DOHH2 (cell line): ENCODE measurements at regions not wholly inside any gene's neighbourhood (a gene's known extent, or its start where the extent isn't known, plus 50 kb on each side); places are given as distances from the start of the nearest gene placed in this dataset.

Source experiments
- EZH2phosphoT487 ChIP-seq: fragments of 200-600 bp; sonication (generic); IDR thresholded peaks from 2 replicates; pipeline ENCODE4 v1.6.1; 2017; ENCODE audit warnings: borderline replicate concordance, mild to moderate bottlenecking, antibody characterized with exemption, low read length, moderate library complexity, mixed read lengths
- TF ChIP-seq, protein P1 (sequence below): fragments of 200-600 bp; sonication (generic); IDR thresholded peaks from one replicate; pipeline ENCODE4 v1.5.1; 2014; ENCODE audit warnings: antibody characterized with exemption, mild to moderate bottlenecking, low read depth, low read length; ENCODE audit not compliant: poor library complexity, severe bottlenecking

DNA sequence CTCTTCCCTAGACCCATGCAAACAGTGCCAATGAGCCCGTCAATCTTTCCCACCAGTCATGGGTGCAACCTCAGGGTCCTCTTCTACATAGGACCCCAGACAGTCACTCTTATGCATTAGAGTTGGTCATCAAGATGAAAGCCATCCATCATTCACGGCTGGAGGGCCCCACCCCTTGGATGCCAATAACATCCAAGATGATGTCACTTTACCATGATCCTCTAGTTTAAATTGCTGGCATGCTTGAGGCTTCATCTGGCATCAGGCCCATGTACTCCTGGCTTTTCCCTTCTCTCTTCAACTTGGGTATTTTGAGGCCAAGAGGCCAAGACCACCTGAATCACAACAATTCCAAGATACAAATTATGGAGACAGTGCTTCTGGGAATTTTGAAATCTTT, 91.1 kb upstream of the MAPK4 start:
- TF ChIP-seq, protein P1, sequence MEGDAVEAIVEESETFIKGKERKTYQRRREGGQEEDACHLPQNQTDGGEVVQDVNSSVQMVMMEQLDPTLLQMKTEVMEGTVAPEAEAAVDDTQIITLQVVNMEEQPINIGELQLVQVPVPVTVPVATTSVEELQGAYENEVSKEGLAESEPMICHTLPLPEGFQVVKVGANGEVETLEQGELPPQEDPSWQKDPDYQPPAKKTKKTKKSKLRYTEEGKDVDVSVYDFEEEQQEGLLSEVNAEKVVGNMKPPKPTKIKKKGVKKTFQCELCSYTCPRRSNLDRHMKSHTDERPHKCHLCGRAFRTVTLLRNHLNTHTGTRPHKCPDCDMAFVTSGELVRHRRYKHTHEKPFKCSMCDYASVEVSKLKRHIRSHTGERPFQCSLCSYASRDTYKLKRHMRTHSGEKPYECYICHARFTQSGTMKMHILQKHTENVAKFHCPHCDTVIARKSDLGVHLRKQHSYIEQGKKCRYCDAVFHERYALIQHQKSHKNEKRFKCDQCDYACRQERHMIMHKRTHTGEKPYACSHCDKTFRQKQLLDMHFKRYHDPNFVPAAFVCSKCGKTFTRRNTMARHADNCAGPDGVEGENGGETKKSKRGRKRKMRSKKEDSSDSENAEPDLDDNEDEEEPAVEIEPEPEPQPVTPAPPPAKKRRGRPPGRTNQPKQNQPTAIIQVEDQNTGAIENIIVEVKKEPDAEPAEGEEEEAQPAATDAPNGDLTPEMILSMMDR: no peak
- TF ChIP-seq EZH2phosphoT487: no peak
